Skeletal muscle cell (primary cell): ENCODE measurements at regions not wholly inside any gene's neighbourhood (a gene's known extent, or its start where the extent isn't known, plus 50 kb on each side); places are given as distances from the start of the nearest gene placed in this dataset.

Experiments
- DNase-seq: peaks from one replicate; pipeline ENCODE4 v3.0.0-alpha.2; 2010; ENCODE audit warnings: low read depth
- H3K4me3 ChIP-seq: 2 replicates; pipeline ENCODE4 v1.5.1; 2011; ENCODE audit warnings: low read depth, mild to moderate bottlenecking, control low read depth, low read length, moderate library complexity

DNA sequence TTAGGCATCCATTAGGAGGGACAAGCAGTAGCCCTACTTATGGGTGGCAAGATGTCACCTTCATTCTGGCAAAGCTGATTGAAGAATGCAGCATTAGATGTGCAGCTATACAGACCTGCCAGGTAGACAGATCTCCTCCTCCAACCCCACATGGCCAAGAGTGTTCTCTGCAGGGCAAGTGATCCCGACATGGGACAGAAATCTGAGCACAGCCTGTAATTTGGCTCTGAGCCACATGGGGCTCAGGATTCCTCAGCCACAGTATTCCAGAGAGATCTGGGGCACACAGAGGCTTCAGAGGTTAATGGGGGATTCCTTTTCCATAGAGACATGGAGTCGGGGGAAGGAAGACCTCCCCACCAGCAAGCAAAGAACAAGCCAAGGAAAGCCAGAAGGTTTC is 58.7 kb upstream of the GDF10 start:
- no peak overlapping the region for H3K4me3 ChIP-seq
- no peak for DNase-seq

DNA sequence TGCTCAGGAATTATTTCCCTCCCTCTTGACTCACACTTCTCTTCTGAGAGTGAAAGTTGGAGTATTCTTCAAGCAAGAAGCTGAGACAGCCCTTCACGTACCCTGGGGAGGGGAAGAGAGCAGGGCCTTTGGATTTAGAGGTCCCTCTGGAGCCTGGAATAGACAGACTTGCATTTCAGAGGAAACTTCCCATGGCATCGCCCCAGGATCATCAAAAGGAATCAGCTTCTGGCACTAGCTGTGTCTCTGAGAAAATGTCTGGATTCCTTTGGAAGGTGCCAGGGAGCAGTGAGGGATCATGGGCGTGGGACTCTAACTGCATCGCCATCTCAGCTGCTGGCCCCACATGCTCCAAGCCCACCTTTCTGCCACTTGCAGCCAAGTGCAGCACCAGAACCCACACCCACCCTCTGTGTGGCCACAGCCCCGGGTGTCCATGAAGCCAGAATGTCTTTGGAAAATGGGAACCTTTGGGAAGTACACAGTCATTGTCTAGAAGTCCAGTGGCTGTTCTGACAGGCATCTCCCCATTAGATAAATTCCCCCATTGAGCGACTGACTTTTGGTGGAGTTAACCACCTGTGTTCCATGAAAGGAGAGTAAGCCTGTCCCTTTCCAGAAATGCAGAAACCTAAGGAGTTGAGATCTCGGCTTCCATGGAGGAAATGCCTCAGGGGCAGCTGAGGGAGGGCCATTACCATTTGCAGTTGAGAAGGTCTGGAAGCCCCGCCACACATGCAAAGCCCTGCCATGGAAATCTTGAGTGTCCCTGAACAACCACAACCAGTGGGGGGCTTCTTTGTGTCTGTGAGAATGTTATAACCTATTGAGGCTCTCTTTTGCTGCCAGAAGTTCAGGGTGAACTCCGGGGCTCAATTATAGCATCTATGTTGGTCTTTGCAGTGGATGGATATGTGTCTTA is 57.8 kb upstream of the GDF10 start:
- no peak for DNase-seq
- H3K4me3 ChIP-seq = no peak overlapping the region

DNA sequence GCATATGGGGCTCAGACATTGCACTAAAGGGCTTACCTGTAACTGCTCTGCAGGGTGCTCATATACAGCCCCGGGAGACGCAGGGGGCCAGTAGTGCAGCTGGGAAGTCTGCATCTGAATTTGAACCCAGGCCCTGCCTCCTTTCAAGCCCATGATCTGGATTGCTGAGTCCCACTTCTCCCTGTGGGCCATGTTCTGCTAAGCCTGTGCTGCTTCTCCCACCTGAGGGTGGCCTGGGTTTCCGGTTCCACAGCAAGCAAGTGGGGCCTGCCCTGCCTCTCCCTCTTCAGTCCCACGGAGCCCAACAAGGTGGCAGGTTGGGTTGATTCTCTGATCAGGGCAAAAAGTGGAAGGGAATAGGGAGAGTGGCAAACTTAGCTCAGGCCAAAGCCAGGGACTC is 56.6 kb upstream of the GDF10 start:
- DNase-seq = no peak
- no peak overlapping the region for H3K4me3 ChIP-seq

DNA sequence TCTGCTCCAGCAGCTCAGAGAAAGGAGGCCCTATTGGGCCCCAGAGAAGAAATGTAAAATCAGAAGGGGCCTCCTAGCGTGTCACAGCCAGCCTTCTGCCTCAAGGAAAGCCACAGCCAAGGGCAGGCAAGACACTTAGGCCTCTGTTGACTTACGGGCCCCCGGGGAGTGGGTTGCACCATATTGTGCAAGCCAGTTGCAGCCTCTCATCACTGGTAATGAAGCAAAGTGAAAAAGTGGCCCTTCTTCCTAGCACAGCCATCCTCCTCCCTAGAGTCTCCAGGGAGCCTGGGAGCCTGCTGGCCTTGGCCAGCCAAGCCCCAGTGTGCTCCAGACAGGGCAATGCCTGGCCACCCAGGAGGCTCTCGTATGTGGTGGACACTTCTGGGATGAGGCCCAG is 56.2 kb upstream of the GDF10 start:
- H3K4me3 ChIP-seq = no peak overlapping the region
- no peak for DNase-seq

DNA sequence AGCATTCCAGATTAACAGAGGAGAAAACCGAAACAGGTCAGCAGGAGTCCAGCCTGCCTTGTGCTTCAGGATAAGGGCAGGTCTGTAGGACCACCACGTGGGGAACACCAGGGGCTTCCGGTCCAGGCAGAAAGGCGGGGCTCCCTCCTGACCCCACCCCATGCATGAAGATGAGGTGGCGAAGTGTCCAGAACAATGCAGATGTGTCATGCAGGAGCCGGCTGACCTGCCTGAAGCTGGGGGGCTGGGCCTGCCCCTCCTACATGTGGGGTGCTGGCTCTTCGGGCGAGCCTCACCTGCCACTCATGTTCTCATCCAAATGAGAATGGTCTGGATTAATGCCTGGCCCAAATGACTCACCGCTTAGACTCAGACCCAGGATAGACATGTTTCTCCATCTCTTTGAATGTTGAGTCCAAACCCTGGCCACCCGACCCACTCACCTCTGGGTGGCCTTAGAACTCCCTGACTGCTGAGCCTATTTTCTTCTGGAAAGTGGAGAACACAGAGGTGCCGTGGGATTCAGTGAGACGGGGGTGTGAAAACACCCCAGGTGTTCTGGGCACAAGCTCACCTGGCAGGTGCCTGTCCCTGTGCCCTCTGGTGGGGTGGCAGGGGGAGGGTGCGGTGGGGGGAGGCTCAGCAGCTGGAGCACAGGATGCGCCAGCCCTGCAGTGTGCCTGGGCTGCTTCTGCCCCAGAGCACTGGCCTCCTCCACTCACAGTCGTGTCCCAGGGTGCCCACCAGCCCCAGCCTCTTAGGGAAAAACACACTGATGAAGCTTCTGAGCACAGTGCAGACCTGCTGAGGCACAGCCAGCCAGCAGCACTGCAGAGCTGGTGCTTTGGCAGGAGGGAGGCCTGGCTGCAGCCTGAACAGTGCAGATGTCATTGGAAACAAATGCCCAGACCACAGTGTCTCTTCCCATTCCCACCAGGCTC is 55.2 kb upstream of the GDF10 start:
- no peak for DNase-seq
- no peak overlapping the region for H3K4me3 ChIP-seq

GRCh38 chr10:47245731-47246350 is 54.2 kb upstream of the GDF10 start:
- DNase-seq = no peak
- H3K4me3 ChIP-seq = no peak overlapping the region

GRCh38 chr10:47246406-47247147 is 53.4 kb upstream of the GDF10 start:
- no peak for DNase-seq

DNA sequence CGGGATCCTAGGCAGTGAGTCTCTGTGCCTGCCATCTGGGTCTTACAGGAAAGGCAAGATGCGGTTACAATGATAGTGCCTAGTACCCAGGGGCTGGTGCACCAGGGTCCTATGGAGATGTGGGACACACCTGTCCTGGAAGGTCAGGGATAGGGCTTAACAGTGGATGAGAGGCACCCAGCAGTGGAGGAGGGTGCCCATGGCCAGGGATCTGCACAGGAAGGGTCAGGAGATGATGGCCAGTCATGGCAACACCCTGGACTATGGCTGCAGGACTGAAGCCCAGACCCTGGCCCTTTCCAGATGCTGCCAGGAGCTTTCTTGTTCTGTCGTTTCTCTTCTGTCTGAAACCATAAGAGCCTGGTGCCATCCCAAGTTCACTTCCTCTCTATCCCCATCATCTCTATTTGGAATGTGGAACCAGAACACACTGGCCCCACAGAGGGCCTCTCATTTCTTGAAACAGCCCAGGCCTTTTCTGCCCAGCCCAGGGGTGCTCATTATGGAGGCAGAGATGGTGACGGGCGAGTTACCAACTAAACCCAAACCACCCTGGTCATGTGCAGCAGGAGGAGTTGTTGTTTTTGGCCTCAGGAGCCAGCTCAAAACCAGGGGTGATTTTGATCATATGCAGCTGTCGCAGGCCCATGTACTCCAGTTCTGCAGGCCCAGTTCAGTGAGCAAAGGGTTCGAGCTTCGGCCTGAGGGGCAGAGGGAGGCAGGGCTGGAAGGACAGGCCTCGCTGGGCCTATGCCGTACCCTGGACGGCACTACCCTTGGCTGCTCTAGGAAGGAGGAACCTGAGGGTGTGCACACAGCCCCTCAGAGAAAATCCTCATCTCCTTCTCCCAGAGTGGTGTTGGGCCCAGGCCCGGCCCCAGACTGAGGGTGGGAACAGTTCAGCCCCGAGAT is 52.6 kb upstream of the GDF10 start:
- no peak for DNase-seq
- no peak overlapping the region for H3K4me3 ChIP-seq

More at GRCh38 chr10:47246406-47247147, 53.4 kb upstream of the GDF10 start:
- no peak overlapping the region for H3K4me3 ChIP-seq

DNA sequence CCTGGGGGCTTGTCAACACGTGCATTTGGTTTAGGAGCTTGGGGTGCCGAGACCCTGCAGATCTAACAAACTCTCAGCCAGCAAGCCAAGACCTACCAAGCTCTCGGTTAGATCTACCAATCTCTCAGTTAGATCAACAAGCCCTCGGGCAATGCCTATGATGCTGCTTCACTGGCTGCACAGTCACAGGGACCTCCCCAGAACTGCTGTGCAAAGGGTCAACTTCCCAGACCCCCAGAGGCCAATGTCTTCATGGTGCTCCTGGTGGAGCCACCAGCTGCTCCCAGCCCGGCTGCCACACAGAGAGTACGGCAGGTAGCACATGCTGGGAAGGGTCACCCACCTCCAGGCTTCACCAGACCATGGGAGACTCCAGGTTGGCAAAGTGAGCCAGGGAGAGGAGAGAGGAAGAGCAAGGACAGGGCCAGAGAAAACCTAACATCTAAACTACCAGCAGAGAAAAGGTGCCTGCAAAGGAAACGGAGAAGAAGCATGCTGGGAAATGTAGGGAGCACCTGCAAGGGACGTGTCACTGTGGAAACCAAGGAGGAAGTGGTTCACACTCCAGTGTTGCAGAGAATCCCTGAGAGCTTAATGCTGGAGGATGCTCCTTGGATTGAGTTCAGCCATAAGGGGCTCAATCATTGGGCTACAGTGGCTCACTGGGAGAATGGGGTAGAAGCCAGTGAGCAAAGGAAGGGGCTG is 51.5 kb upstream of the GDF10 start:
- no peak overlapping the region for H3K4me3 ChIP-seq
- DNase-seq = no peak

DNA sequence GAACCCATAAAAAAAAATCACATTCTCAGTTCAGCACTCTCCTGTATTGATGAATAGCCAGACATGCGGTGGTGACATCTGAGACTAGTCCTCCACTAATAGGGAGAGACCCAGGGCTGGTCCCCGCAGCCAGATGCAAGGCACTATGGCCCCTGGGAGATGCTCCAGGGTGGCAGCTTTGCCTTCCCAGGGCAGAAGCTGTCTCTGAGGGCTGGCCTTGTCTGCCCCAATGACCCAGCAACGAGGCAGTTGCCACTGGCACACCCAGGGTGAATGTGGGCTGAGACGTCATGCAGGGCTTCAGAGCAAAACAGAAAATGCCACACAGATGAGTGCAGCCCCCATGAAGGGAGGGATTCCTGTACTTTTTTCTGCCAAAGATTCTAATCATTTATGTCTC is 50.1 kb upstream of the GDF10 start:
- no peak for DNase-seq
- no peak overlapping the region for H3K4me3 ChIP-seq
